GM21526 (cell line): ENCODE measurements at regions not wholly inside any gene's neighbourhood (a gene's known extent, or its start where the extent isn't known, plus 50 kb on each side); places are given as distances from the start of the nearest gene placed in this dataset.
"Not testable (repeated sequence)": the region's sequence is repeated elsewhere in the genome, so short reads cannot be mapped to it uniquely, and the experiment has no call there.

Experiments
- ATAC-seq: cut with Tn5 transposase; IDR thresholded peaks from one replicate; pipeline ENCODE4 v1.9.1; 2021; ENCODE audit warnings: moderate library complexity; ENCODE audit not compliant: unreplicated experiment, low FRiP score

GRCh38 chr2:57396355-57397098, 650.1 kb upstream of the VRK2 start:
- ATAC-seq = no peak

- ATAC-seq = no peak
Measured at GRCh38 chr2:57397550-57398360, 648.9 kb upstream of the VRK2 start.

GRCh38 chr2:57399057-57399456, 647.5 kb upstream of the VRK2 start:
- no peak for ATAC-seq

GRCh38 chr2:57402096-57402495, 644.5 kb upstream of the VRK2 start:
- no peak for ATAC-seq

- no peak for ATAC-seq
Measured at GRCh38 chr2:57402755-57403154, 643.9 kb upstream of the VRK2 start.

- no peak for ATAC-seq
Measured at GRCh38 chr2:57407772-57408201, 638.8 kb upstream of the VRK2 start.

GRCh38 chr2:57408587-57408986, 638.0 kb upstream of the VRK2 start:
- ATAC-seq = no peak

GRCh38 chr2:57417007-57417406, 629.6 kb upstream of the VRK2 start:
- ATAC-seq = no peak

- ATAC-seq = not testable (repeated sequence)
Measured at GRCh38 chr2:57418859-57419346, 627.7 kb upstream of the VRK2 start.

- ATAC-seq = no peak
Measured at GRCh38 chr2:57429831-57430230, 616.8 kb upstream of the VRK2 start.

GRCh38 chr2:57432528-57432927, 614.1 kb upstream of the VRK2 start:
- ATAC-seq = no peak

- ATAC-seq = no peak
Measured at GRCh38 chr2:57434441-57434840, 612.2 kb upstream of the VRK2 start.

GRCh38 chr2:57434972-57435371, 611.6 kb upstream of the VRK2 start:
- ATAC-seq = no peak

GRCh38 chr2:57437077-57437476, 609.5 kb upstream of the VRK2 start:
- ATAC-seq = no peak

GRCh38 chr2:57440437-57440836, 606.2 kb upstream of the VRK2 start:
- no peak for ATAC-seq

- no peak for ATAC-seq
Measured at GRCh38 chr2:57443086-57443485, 603.5 kb upstream of the VRK2 start.

GRCh38 chr2:57443973-57444521, 602.6 kb upstream of the VRK2 start:
- no peak for ATAC-seq

GRCh38 chr2:57444752-57445430, 601.7 kb upstream of the VRK2 start:
- ATAC-seq = no peak

- no peak for ATAC-seq
Measured at GRCh38 chr2:57448816-57449215, 597.8 kb upstream of the VRK2 start.

- ATAC-seq = peak; percentile 94
Measured at GRCh38 chr2:57450170-57450569, 596.4 kb upstream of the VRK2 start.

GRCh38 chr2:57452634-57453033, 594.0 kb upstream of the VRK2 start:
- no peak for ATAC-seq
